ENCODE measurements at regions not wholly inside any gene's neighbourhood (a gene's known extent, or its start where the extent isn't known, plus 50 kb on each side); places are given as distances from the start of the nearest gene placed in this dataset.

DNA sequence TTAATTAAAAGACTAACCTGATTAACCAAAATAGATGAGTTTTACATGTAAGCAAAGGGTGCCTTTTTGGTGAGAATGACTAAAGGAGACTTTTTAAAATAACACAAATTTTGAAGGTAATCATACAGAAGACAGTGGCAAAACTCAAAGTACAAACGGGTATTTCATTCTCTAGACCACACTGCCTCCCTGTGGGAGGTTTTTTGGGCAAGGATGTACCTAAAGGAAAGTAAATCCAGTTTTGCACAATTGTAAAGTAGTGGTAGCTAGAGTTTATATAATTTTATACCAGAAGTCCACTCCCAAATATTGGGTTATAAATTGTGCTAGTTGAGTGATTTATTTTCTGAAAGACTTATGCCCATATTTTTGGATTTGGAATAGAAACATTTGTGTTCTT, 201.0 kb downstream of the PAPSS1 start:
- no peaks in the 10 kb centered on the region for H3K79me2 ChIP-seq (ENCODE audit: control insufficient read depth, insufficient read depth, low read length)
- no peaks in the 10 kb centered on the region for H3K27me3 ChIP-seq (ENCODE audit: control insufficient read depth in 2 of 2, insufficient read depth in 2 of 2, low read length in 2 of 2)
- no peak overlapping the region for H2AFZ ChIP-seq (ENCODE audit: low read depth, low read length)
- dilution Hi-C loops (cut with MboI; ENCODE audit: extremely low pct_ligation_motif_present, low sequenced_read_pairs): no loop called here
- intact Hi-C loops (cut with micrococcal nuclease): loop anchor here (5.0 to 10.0 kb wide), 2 partner anchors 334 to 482 kb away; partner anchors contain the start of gene DKK2
- TF ChIP-seq CTCF (IDR thresholded peaks at IDR 0.05; ENCODE audit: extremely low read depth in 1 of 2, insufficient read depth in 1 of 2, low read depth in 1 of 2, low read length in 2 of 2): peak in 1 of 2 donors; percentile 29
- no peak for TF ChIP-seq JUN (IDR thresholded peaks at IDR 0.05; ENCODE audit: borderline replicate concordance, insufficient read depth, insufficient read length, low read depth)
- no peaks in the 10 kb centered on the region for H3K36me3 ChIP-seq (ENCODE audit: control insufficient read depth in 2 of 2, extremely low read depth in 1 of 2, insufficient read depth in 2 of 2, low read length in 2 of 2)
- DNase-seq (ENCODE audit: low read depth, low spot score) (peak; percentile 44), FAIRE-seq (peak; percentile 80)
- no peaks in the 10 kb centered on the region for H4K20me1 ChIP-seq (replicated peaks; ENCODE audit: control insufficient read depth, extremely low read depth, insufficient read depth, low read length)
- ChIA-PET POLR2A (no interaction called here), CTCF (interaction anchor here (0.9 to 1.4 kb wide), 3 partner anchors 336 to 482 kb away, joined by 4 to 6 read pairs (median 6); partner anchors contain the start of gene DKK2)
- no peak overlapping the region for H3K4me2 ChIP-seq (ENCODE audit: insufficient read depth, low read length)
- no peak overlapping the region for H3K4me3 ChIP-seq (replicated peaks in 1 of 3; ENCODE audit: insufficient read depth in 1 of 3, low read depth in 1 of 3, low read length in 3 of 3)
- H3K9ac ChIP-seq (replicated peaks; ENCODE audit: extremely low read depth, insufficient read depth, low read length): no peak overlapping the region
- H3K27ac ChIP-seq (ENCODE audit: insufficient read depth, low read depth, low read length): no peak overlapping the region
- no peaks in the 10 kb centered on the region for H3K9me1 ChIP-seq (replicated peaks; ENCODE audit: control insufficient read depth, extremely low read depth, insufficient read depth, low read length)
- no peaks in the 10 kb centered on the region for H3K4me1 ChIP-seq (ENCODE audit: control insufficient read depth, extremely low read depth, insufficient read depth, low read length)
- H3K9me3 ChIP-seq (replicated peaks; ENCODE audit: control insufficient read depth, insufficient read depth, low read length): no peaks in the 10 kb centered on the region
- BruUV-seq (replicated peaks): no TSS peak

GRCh38 chr4:107518076-107518475, 202.0 kb downstream of the PAPSS1 start:
- DNase-seq (ENCODE audit: low read depth, low spot score) (no peak), FAIRE-seq (no peak)
- H4K20me1 ChIP-seq (replicated peaks; ENCODE audit: control insufficient read depth, extremely low read depth, insufficient read depth, low read length): no peaks in the 10 kb centered on the region
- TF ChIP-seq GATA2 (IDR thresholded peaks at IDR 0.05; ENCODE audit: insufficient read depth, insufficient read length, low read depth, low read length): no peak
- TF ChIP-seq CTCF (IDR thresholded peaks at IDR 0.05; ENCODE audit: extremely low read depth in 1 of 2, insufficient read depth in 1 of 2, low read depth in 1 of 2, low read length in 2 of 2): no peak
- no peak for TF ChIP-seq POLR2A (IDR thresholded peaks at IDR 0.05; ENCODE audit: low read depth, low read length)
- TF ChIP-seq JUN (IDR thresholded peaks at IDR 0.05; ENCODE audit: borderline replicate concordance, insufficient read depth, insufficient read length, low read depth): no peak
- no peak for TF ChIP-seq POLR2AphosphoS5 (IDR thresholded peaks at IDR 0.05; ENCODE audit: insufficient read depth, low read depth, low read length)
- TF ChIP-seq FOS (IDR thresholded peaks at IDR 0.05; ENCODE audit: borderline replicate concordance, insufficient read depth, low read length): no peak
- TF ChIP-seq, protein P1, sequence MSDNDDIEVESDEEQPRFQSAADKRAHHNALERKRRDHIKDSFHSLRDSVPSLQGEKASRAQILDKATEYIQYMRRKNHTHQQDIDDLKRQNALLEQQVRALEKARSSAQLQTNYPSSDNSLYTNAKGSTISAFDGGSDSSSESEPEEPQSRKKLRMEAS (IDR thresholded peaks at IDR 0.05; ENCODE audit: insufficient read depth, insufficient read length): no peak
- no peak for TF ChIP-seq MYC (IDR thresholded peaks at IDR 0.05; ENCODE audit: low read depth, low read length)
- no peak for TF ChIP-seq EZH2 (IDR thresholded peaks at IDR 0.05; ENCODE audit: borderline replicate concordance, low read depth, low read length, severe bottlenecking)
- intact Hi-C loops (cut with micrococcal nuclease): loop anchor here (5.0 to 10.0 kb wide), 2 partner anchors 333 to 481 kb away; partner anchors contain the start of gene DKK2
- H3K4me2 ChIP-seq (ENCODE audit: insufficient read depth, low read length): no peak overlapping the region
- CTCF ChIA-PET: interaction anchor here (1.0 to 1.4 kb wide), 4 partner anchors 217 to 481 kb away, joined by 3 to 6 read pairs (median 4); partner anchors contain the start of gene DKK2
- POLR2A ChIA-PET: no interaction called here
- H3K9me3 ChIP-seq (replicated peaks; ENCODE audit: control insufficient read depth, insufficient read depth, low read length): no peaks in the 10 kb centered on the region
- no peaks in the 10 kb centered on the region for H3K9me1 ChIP-seq (replicated peaks; ENCODE audit: control insufficient read depth, extremely low read depth, insufficient read depth, low read length)
- no peak overlapping the region for H3K27ac ChIP-seq (ENCODE audit: insufficient read depth, low read depth, low read length)
- H3K4me3 ChIP-seq (replicated peaks in 1 of 3; ENCODE audit: insufficient read depth in 1 of 3, low read depth in 1 of 3, low read length in 3 of 3): no peak overlapping the region
- dilution Hi-C loops (cut with MboI; ENCODE audit: extremely low pct_ligation_motif_present, low sequenced_read_pairs): no loop called here
- BruUV-seq (replicated peaks): no TSS peak
- H3K36me3 ChIP-seq (ENCODE audit: control insufficient read depth in 2 of 2, extremely low read depth in 1 of 2, insufficient read depth in 2 of 2, low read length in 2 of 2): no peaks in the 10 kb centered on the region
- H3K9ac ChIP-seq (replicated peaks; ENCODE audit: extremely low read depth, insufficient read depth, low read length): no peak overlapping the region
- H2AFZ ChIP-seq (ENCODE audit: low read depth, low read length): no peak overlapping the region
- no peaks in the 10 kb centered on the region for H3K27me3 ChIP-seq (ENCODE audit: control insufficient read depth in 2 of 2, insufficient read depth in 2 of 2, low read length in 2 of 2)
- no peaks in the 10 kb centered on the region for H3K79me2 ChIP-seq (ENCODE audit: control insufficient read depth, insufficient read depth, low read length)
- no peaks in the 10 kb centered on the region for H3K4me1 ChIP-seq (ENCODE audit: control insufficient read depth, extremely low read depth, insufficient read depth, low read length)
